ENCODE measurements at regions not wholly inside any gene's neighbourhood (a gene's known extent, or its start where the extent isn't known, plus 50 kb on each side); places are given as distances from the start of the nearest gene placed in this dataset.

DNA sequence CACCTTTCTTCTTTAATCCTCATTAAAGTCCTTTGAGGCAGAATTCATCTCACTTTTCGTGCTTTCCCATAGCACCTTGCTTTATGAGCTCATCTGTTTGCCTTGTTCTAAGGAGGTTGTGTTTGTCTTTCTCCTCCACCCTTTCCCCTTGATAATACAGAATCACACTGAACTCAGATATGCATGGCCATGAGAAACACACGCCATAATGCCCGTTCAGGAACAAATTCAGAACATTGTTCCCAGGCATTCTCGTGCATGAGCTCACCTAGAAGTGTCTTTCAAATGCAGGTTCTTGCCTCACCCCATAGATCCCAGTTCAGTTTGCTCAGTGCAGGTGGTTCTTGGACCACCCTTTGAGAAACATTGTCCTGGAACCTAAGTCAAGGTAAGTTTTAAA lies 71.1 kb downstream of the TMEM114 start:
- DNase-seq = no peak

- DNase-seq = no peak
Measured at GRCh38 chr16:8517280-8517679, 73.0 kb downstream of the TMEM114 start.

GRCh38 chr16:8516471-8516870 lies 73.8 kb downstream of the TMEM114 start:
- DNase-seq = no peak

GRCh38 chr16:8512941-8513624 lies 77.2 kb downstream of the TMEM114 start:
- no peak for DNase-seq

DNA sequence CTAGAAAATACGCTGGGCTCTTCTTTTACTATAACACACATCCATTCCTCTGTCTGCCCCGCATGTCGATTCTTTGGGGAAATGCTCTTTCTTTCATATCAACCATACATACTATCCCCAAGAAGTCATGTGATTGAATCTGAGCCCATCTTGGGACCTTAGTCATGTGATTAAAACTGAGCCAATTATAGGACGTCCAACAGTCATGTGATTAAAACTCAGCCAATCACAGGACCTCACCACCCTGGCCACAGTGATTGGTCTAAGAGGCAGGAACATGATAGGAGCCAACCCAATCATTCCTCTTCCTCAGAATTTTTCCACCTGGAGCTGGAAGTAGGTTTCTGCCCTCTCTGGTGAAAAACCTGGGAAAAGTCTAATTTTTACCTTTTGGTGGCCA lies 78.8 kb downstream of the TMEM114 start:
- no peak for DNase-seq

GRCh38 chr16:8510160-8510559 lies 80.2 kb downstream of the TMEM114 start:
- no peak for DNase-seq

DNA sequence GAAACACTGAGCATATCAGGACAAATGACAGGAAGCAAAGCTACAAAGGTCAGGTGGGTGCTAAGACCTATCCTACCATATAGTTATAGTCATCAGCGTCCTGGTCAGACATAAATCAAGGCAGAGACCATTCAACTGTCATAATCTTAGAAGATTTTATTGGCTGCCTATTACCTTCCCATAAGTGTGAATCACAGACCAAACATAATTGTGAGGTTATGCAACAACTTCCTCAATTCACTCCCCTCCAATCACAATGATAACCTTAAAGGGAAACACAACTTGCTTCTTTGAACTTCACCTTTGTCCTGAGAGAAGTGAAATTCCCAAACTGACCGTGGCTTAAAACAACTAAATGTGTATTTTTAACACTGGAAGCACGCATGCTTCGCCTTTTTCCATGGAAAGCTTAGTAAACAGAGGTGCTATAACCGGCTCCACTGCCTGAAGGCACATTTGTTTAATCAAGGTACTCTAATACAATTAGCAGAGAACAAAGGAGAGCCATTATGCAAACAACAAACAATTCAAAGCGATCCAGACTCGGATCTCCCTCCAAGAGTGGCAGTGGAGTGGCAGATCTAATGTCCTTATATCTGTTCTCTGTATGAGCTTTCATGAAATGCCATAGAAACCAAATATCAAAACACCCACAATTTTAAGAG lies 84.9 kb downstream of the TMEM114 start:
- DNase-seq = no peak

DNA sequence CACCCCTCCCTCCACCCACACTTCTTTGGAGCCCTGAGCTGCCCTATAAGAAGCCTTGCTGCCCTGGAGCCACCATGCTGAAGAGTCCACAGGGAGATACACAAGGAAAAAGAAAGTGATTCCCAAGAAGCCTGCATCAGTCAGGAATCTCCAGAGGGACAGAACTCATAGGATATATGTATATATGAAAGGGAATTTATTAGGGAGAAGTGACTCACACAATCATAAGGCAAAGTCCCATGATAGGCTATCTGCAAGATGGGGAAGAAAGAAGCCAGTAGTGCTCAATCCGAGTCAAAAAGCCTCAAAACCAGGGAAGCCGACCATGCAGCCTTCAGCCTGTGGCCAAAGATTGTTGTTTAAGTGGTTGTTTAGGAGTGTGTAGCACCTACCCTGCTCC lies 87.9 kb downstream of the TMEM114 start:
- DNase-seq = no peak

DNA sequence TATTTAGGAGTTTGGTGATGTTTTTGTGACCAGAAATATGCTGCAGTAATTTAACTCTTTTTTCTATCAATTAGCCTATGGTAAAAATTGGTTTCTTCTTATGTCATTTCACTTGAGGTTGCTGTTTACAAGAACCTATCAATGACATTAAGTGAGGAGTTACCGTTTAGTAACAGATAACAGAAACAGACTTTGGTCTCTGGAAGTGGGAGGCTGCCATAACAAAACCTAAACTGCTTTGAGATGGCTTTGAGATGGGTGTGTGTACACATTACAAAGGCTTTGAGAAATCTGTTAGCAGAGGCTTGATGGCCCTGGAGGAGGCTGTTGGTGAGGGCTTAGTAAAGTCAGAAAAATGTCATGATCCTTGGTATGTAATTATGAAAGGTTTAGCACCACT lies 90.0 kb downstream of the TMEM114 start:
- no peak for DNase-seq

- DNase-seq = no peak
Measured at GRCh38 chr16:8496364-8496763, 93.9 kb downstream of the TMEM114 start.

- DNase-seq = no peak
Measured at GRCh38 chr16:8493972-8494371, 96.3 kb downstream of the TMEM114 start.

GRCh38 chr16:8492690-8493089 lies 97.6 kb downstream of the TMEM114 start:
- no peak for DNase-seq

DNA sequence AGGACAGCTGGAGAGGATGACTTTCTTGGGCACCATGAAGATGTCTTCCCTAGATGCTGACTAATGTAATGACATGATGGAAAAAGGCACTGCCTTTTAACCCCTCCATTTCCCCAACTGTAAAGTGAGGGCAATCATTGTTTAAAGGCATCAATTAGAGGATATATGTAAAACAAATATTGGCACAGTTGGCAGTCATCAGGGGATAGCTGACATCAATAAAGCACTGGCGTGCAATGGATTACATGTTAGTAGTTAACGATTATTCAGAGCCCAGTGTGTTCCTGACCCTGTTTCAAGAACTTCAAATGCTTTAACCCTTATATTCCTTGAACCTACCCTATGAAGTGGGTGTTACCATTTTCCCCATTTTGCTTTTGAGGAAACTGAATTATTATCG lies 100.7 kb downstream of the TMEM114 start:
- DNase-seq = no peak

GRCh38 chr16:8486985-8487384 lies 103.3 kb downstream of the TMEM114 start:
- DNase-seq = no peak

- no peak for DNase-seq
Measured at GRCh38 chr16:8483396-8483795, 106.9 kb downstream of the TMEM114 start.

GRCh38 chr16:8481810-8482209 lies 108.5 kb downstream of the TMEM114 start:
- no peak for DNase-seq

DNA sequence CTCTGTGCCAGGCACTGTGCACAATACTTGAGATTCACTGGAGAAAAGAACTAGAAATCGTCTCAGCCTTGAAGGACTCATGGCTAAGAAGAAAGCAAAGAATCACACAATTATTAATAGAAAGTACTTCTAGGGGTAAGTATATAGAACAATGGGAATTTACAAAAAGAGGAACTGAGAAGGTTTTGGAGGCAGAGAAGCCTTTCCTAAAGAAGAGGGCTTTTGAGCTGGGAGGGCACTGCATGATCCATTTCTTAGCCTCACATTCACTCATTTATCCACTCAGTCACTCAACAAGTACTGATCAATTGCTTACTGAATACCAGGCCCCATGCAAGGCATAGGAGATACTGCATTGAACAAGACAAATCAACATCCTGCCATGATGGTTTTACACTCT lies 113.5 kb downstream of the TMEM114 start:
- DNase-seq = no peak

- DNase-seq = no peak
Measured at GRCh38 chr16:8474587-8474986, 115.7 kb downstream of the TMEM114 start.

- no peak for DNase-seq
Measured at GRCh38 chr16:8469102-8469778, 121.1 kb downstream of the TMEM114 start.

- DNase-seq = no peak
Measured at GRCh38 chr16:8464979-8465378, 125.3 kb downstream of the TMEM114 start.

- DNase-seq = no peak
Measured at GRCh38 chr16:8459085-8459733, 131.1 kb downstream of the TMEM114 start.

DNA sequence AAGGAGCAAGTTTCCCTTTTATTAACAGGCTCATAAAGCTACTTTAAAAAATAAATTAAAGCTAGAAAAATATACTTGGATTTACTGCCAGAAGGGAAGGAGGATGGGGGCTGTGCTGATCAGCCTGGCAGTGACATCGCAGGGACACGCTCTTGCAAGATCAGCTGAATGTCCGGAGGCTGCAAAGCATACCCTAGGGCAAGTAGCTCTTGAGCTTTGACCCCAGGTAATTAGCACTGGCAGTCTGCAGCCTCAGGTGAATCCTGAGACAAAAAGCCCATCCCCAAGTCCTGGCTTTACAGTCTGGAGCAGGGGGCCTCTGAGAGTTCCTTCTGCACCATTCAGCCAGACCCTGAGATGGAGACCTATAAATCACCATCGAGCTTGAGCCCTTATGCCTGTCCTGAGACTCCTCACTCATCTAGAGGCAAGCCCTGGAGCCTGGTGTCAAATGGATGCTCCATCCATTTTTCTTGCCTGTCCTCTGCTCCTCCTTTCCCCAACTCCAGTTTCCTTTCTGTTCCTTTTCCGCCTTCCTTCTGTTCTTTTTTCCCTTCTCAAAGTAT lies 131.7 kb downstream of the TMEM114 start:
- DNase-seq = no peak

DNA sequence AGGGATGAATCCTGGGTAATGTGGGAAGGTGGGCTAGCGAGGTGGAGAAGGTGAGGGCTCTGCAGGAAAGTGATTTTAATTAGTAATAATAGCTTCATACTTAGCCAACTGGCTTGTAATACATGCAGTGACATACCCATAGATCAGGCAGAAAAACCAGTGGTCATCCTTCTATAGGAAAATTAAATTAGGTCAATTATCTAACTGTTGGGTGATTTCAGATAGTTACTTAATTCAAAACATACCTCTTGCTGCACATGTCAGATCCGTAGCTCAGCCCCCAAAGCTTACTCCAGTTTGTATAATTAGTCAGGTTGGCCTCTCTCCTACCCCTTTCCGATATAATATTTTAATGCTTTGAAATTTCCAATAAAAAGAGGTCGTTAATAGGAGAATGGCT lies 137.0 kb downstream of the TMEM114 start:
- no peak for DNase-seq

GRCh38 chr16:8452941-8453340 lies 137.4 kb downstream of the TMEM114 start:
- no peak for DNase-seq
